ENCODE measurements at regions not wholly inside any gene's neighbourhood (a gene's known extent, or its start where the extent isn't known, plus 50 kb on each side); places are given as distances from the start of the nearest gene placed in this dataset.

- TF ChIP-seq, protein P1, sequence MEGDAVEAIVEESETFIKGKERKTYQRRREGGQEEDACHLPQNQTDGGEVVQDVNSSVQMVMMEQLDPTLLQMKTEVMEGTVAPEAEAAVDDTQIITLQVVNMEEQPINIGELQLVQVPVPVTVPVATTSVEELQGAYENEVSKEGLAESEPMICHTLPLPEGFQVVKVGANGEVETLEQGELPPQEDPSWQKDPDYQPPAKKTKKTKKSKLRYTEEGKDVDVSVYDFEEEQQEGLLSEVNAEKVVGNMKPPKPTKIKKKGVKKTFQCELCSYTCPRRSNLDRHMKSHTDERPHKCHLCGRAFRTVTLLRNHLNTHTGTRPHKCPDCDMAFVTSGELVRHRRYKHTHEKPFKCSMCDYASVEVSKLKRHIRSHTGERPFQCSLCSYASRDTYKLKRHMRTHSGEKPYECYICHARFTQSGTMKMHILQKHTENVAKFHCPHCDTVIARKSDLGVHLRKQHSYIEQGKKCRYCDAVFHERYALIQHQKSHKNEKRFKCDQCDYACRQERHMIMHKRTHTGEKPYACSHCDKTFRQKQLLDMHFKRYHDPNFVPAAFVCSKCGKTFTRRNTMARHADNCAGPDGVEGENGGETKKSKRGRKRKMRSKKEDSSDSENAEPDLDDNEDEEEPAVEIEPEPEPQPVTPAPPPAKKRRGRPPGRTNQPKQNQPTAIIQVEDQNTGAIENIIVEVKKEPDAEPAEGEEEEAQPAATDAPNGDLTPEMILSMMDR (IDR thresholded peaks at IDR 0.05) = no peak
- no peak for TF ChIP-seq POLR2A (IDR thresholded peaks at IDR 0.05)
These were observed 435.5 kb upstream of the NRSN1 start for GRCh38 chr6:23690453-23691049.
